Endothelial cell of umbilical vein (primary cell): ENCODE measurements at regions not wholly inside any gene's neighbourhood (a gene's known extent, or its start where the extent isn't known, plus 50 kb on each side); places are given as distances from the start of the nearest gene placed in this dataset.

ENCODE experiments used
- BruUV-seq: library from RNA; stranded (reverse); fragments of 400-500 nt; replicated peaks from 2 replicates; lab custom pipeline; 2021; lab: Mats Ljungman, UMichigan
- CTCF ChIA-PET: fragments of 300-600, 350-600 bp; sonication (Branson Sonifier 250); formaldehyde crosslinking; loops from one replicate; lab custom pipeline; 2021; ENCODE audit warnings: antibody characterized with exemption, inconsistent platforms; lab: Charles Lee
- POLR2A ChIA-PET: fragments of 300-600, 350-600 bp; sonication (Branson Sonifier 250); formaldehyde crosslinking; loops from one replicate; lab custom pipeline; 2021; ENCODE audit warnings: antibody characterized with exemption, inconsistent platforms; lab: Charles Lee
- DNase-seq: peaks from one replicate; pipeline ENCODE4 v3.0.0-alpha.2; 2011; ENCODE audit warnings: low read depth, low spot score
- FAIRE-seq: peaks from 2 replicates; lab custom pipeline; 2011; peaks lifted over from hg19 to GRCh38; lab: Jason Lieb, UNC
- H2AFZ ChIP-seq: 2 replicates; pipeline ENCODE4 v1.6.0; 2012; ENCODE audit warnings: low read depth, low read length, control low read depth, inconsistent platforms
- H3K27ac ChIP-seq: 2 replicates; pipeline ENCODE4 v1.5.1; 2011; ENCODE audit warnings: low read depth, mild to moderate bottlenecking, control low read depth, low read length, moderate library complexity; ENCODE audit not compliant: insufficient read depth
- H3K27me3 ChIP-seq, 2 experiments: 2 replicates each; pipeline versions ENCODE4 v1.6.0 to v1.6.1; 2011; ENCODE audit warnings: low read length in 2 of 2, mixed read lengths in 1 of 2; ENCODE audit not compliant: control insufficient read depth in 2 of 2, insufficient read depth in 2 of 2
- H3K36me3 ChIP-seq, 2 experiments: 2 replicates in 1 of 2; 3 replicates in 1 of 2; pipeline ENCODE4 v1.5.1; 2011; ENCODE audit warnings: low read length in 2 of 2, mild to moderate bottlenecking in 1 of 2, moderate library complexity in 1 of 2; ENCODE audit not compliant: control insufficient read depth in 2 of 2, insufficient read depth in 2 of 2; ENCODE audit errors: extremely low read depth in 1 of 2
- H3K4me1 ChIP-seq: 3 replicates; pipeline ENCODE4 v1.5.1; 2011; ENCODE audit warnings: mild to moderate bottlenecking, low read length; ENCODE audit not compliant: control insufficient read depth, insufficient read depth; ENCODE audit errors: extremely low read depth
- H3K4me2 ChIP-seq: 2 replicates; pipeline ENCODE4 v1.6.1; 2011; ENCODE audit warnings: low read length, control low read depth, mixed read lengths; ENCODE audit not compliant: insufficient read depth
- H3K4me3 ChIP-seq, 3 experiments: fragments of 200-600 bp in 1 of 3; sonication (generic), shearing (Covaris generic) in 1 of 3; replicated peaks in 1 of 3; 2 replicates each; pipeline ENCODE4 v1.5.1; 2011 to 2016; ENCODE audit warnings: control low read depth in 3 of 3, low read length in 3 of 3, mild to moderate bottlenecking in 2 of 3, inconsistent platforms in 1 of 3, low read depth in 1 of 3, moderate library complexity in 1 of 3; ENCODE audit not compliant: insufficient read depth in 1 of 3
- H3K79me2 ChIP-seq: 2 replicates; pipeline ENCODE4 v1.6.0; 2012; ENCODE audit warnings: low read length, inconsistent platforms; ENCODE audit not compliant: control insufficient read depth, insufficient read depth
- H3K9ac ChIP-seq: replicated peaks from 2 replicates; pipeline ENCODE3; 2011; ENCODE audit warnings: low read length, control low read depth; ENCODE audit not compliant: insufficient read depth; ENCODE audit errors: extremely low read depth
- H3K9me1 ChIP-seq: replicated peaks from 3 replicates; pipeline ENCODE4 v1.6.0; 2011; ENCODE audit warnings: mild to moderate bottlenecking, low read length; ENCODE audit not compliant: control insufficient read depth, insufficient read depth; ENCODE audit errors: extremely low read depth
- H3K9me3 ChIP-seq: replicated peaks from 2 replicates; pipeline ENCODE4 v1.5.1; 2012; ENCODE audit warnings: low read length, inconsistent platforms; ENCODE audit not compliant: control insufficient read depth, insufficient read depth
- H4K20me1 ChIP-seq: replicated peaks from 2 replicates; pipeline ENCODE3; 2011; ENCODE audit warnings: mild to moderate bottlenecking, low read length; ENCODE audit not compliant: control insufficient read depth, insufficient read depth; ENCODE audit errors: extremely low read depth
- CTCF ChIP-seq, 2 donors: IDR thresholded peaks; 1 replicate in 1 of 2; 2 replicates in 1 of 2; pipeline ENCODE4 v1.5.1; 2011; ENCODE audit warnings: low read length in 2 of 2, mild to moderate bottlenecking in 2 of 2, moderate library complexity in 2 of 2, control low read depth in 1 of 2, inconsistent platforms in 1 of 2, low read depth in 1 of 2; ENCODE audit not compliant: insufficient read depth in 1 of 2; ENCODE audit errors: extremely low read depth in 1 of 2
- EZH2 ChIP-seq: IDR thresholded peaks from 2 replicates; pipeline ENCODE4 v1.6.1; 2012; ENCODE audit warnings: borderline replicate concordance, low read depth, mild to moderate bottlenecking, moderate library complexity, low read length, inconsistent platforms; ENCODE audit not compliant: severe bottlenecking
- FOS ChIP-seq: IDR thresholded peaks from 2 replicates; pipeline ENCODE4 v1.6.1; 2011; ENCODE audit warnings: mild to moderate bottlenecking, low read length, moderate library complexity, borderline replicate concordance; ENCODE audit not compliant: insufficient read depth
- GATA2 ChIP-seq: IDR thresholded peaks from 2 replicates; pipeline ENCODE4 v1.7.0; 2011; ENCODE audit warnings: low read depth, mild to moderate bottlenecking, moderate library complexity, mixed read lengths, low read length; ENCODE audit not compliant: insufficient read length, insufficient read depth
- MAX ChIP-seq: IDR thresholded peaks from 2 replicates; pipeline ENCODE4 v1.6.1; 2011; ENCODE audit not compliant: insufficient read depth, insufficient read length
- MYC ChIP-seq: IDR thresholded peaks from one replicate; pipeline ENCODE4 v1.6.1; 2011; ENCODE audit warnings: mild to moderate bottlenecking, low read depth, low read length
- POLR2A ChIP-seq: IDR thresholded peaks from 2 replicates; pipeline ENCODE4 v1.6.1; 2012; ENCODE audit warnings: low read depth, mild to moderate bottlenecking, control low read depth, low read length
- POLR2AphosphoS5 ChIP-seq: IDR thresholded peaks from 2 replicates; pipeline ENCODE4 v1.6.1; 2012; ENCODE audit warnings: low read depth, mild to moderate bottlenecking, control low read depth, low read length, moderate library complexity; ENCODE audit not compliant: insufficient read depth
- dilution Hi-C: fragments of 300-500 bp; cut with MboI; formaldehyde crosslinking; loops from one replicate; pipeline ENCODE4 v1.15.0; 2019; ENCODE audit warnings: low sequenced_read_pairs; ENCODE audit not compliant: extremely low pct_ligation_motif_present
- intact Hi-C: fragments of 100-400 bp; cut with micrococcal nuclease; formaldehyde crosslinking; loops from one replicate; pipeline ENCODE4 v1.10.0; 2022

GRCh38 chr6:126926926-126927325 is 191.5 kb upstream of the RSPO3 start:
- DNase-seq = no peak
- H3K79me2 ChIP-seq = no peaks in the 10 kb centered on the region
- no peak overlapping the region for H3K4me2 ChIP-seq
- ChIA-PET CTCF (no interaction called here), POLR2A (no interaction called here)
- H4K20me1 ChIP-seq = no peaks in the 10 kb centered on the region
- no peaks in the 10 kb centered on the region for H3K36me3 ChIP-seq
- no peak for FAIRE-seq
- H3K9me1 ChIP-seq = no peaks in the 10 kb centered on the region
- no peak overlapping the region for H3K9ac ChIP-seq
- no peaks in the 10 kb centered on the region for H3K9me3 ChIP-seq
- no peaks in the 10 kb centered on the region for H3K27me3 ChIP-seq
- no peak overlapping the region for H3K27ac ChIP-seq
- no TSS peak for BruUV-seq
- no peaks in the 10 kb centered on the region for H3K4me1 ChIP-seq
- H2AFZ ChIP-seq = no peak overlapping the region
- dilution Hi-C loops = no loop called here
- no peak overlapping the region for H3K4me3 ChIP-seq
- intact Hi-C loops = no loop called here
- no peak for TF ChIP-seq POLR2AphosphoS5
- TF ChIP-seq FOS = no peak
- TF ChIP-seq POLR2A = no peak
- TF ChIP-seq CTCF (IDR thresholded peaks at IDR 0.05; ENCODE audit: extremely low read depth in 1 of 2, insufficient read depth in 1 of 2, low read depth in 1 of 2, low read length in 2 of 2) = no peak
- TF ChIP-seq MAX = no peak
- no peak for TF ChIP-seq MYC
- no peak for TF ChIP-seq GATA2
- no peak for TF ChIP-seq EZH2
